Choroid plexus epithelial cell (primary cell): ENCODE measurements at regions not wholly inside any gene's neighbourhood (a gene's known extent, or its start where the extent isn't known, plus 50 kb on each side); places are given as distances from the start of the nearest gene placed in this dataset.

Experiments
- DNase-seq: peaks from one replicate; pipeline ENCODE4 v3.0.0-alpha.2; 2010; ENCODE audit warnings: low read depth
- H3K4me3 ChIP-seq: 2 replicates; pipeline ENCODE4 v1.5.1; 2011; ENCODE audit warnings: low read depth, mild to moderate bottlenecking, control low read depth, low read length, moderate library complexity
- TF ChIP-seq, protein P1 (sequence below): conservative IDR thresholded peaks from 2 replicates; pipeline ENCODE4 v1.5.1; 2011; ENCODE audit warnings: low read depth, mild to moderate bottlenecking, control low read depth, inconsistent platforms, low read length, moderate library complexity

DNA sequence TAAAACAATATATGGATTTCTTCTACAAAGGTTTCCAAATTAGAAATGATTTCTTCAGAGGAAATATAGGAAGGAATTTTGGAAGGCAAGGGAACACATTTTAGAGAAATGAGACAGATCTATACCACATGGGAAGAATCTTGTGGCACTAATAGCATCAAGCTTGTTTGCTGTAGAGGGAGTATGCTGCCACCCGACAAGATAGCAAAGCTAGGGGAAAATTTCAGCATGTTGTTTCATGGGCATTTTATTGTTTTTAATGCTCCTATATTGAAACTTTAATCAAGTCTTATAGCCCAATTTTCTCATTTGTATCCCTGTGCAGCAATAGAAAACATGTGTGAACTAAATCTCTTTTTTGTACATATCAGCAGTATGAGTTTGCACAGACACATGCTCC, 551.7 kb upstream of the INTU start:
- no peak overlapping the region for H3K4me3 ChIP-seq
- TF ChIP-seq, protein P1, sequence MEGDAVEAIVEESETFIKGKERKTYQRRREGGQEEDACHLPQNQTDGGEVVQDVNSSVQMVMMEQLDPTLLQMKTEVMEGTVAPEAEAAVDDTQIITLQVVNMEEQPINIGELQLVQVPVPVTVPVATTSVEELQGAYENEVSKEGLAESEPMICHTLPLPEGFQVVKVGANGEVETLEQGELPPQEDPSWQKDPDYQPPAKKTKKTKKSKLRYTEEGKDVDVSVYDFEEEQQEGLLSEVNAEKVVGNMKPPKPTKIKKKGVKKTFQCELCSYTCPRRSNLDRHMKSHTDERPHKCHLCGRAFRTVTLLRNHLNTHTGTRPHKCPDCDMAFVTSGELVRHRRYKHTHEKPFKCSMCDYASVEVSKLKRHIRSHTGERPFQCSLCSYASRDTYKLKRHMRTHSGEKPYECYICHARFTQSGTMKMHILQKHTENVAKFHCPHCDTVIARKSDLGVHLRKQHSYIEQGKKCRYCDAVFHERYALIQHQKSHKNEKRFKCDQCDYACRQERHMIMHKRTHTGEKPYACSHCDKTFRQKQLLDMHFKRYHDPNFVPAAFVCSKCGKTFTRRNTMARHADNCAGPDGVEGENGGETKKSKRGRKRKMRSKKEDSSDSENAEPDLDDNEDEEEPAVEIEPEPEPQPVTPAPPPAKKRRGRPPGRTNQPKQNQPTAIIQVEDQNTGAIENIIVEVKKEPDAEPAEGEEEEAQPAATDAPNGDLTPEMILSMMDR: no peak
- DNase-seq: no peak

DNA sequence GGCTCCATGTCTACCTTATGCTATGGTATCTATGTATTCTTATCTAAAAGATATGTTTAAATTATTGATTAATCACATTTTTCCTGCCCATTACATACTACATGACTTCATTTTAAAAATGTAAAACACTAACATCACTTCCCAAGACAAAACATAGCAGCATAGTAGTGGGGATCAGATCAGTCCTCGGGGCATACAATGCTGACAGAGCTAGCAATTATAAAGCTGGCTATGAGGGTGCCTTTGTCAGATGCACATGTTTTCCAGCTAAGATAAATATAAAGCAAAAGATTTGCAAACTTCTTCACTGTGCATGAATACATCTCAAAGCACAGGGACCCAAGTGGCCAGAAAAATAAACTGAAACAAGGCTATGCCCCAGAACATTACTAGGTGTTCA, 549.8 kb upstream of the INTU start:
- DNase-seq: no peak
- TF ChIP-seq, protein P1: no peak

DNA sequence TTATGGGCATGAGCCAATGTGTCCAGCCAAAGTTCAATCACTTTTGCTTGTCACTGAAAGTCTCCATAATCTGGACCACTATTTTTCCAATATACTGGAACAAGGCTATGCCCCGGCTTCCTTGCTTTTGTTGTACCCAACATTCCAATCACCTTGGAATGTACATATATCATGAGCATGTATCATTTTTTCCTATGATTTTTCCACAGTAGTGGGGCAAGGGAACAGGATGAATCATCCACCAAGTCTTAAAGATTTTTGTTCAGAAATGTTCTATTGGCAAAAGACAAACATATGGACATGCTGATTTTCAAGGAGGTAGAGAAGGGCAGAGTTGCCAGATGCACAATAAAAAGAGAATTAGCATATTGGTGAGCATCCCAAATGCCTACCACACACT, 548.1 kb upstream of the INTU start:
- no peak overlapping the region for H3K4me3 ChIP-seq
- TF ChIP-seq, protein P1: no peak
- no peak for DNase-seq

More for the DNA sequence above, 549.8 kb upstream of the INTU start:
- no peak overlapping the region for H3K4me3 ChIP-seq

DNA sequence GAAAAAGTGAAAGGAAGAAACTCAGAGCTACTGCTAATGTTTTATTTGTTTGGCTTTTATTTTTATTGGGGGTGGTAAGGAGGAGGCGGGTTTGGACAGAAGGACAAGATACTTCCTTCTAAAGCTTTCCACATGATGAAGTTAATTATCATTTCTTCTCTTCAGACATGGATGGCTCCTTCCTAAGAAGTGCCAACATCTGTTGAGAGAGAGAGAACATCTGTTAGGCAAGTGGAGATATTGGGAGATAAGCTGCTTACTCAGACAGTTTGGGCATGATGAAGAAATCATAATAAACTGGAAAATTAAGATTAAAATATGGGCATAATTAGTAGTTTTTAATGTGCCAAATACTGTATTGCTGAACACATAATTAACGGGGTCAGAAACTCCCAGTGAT, 535.7 kb upstream of the INTU start:
- TF ChIP-seq, protein P1: no peak
- H3K4me3 ChIP-seq: no peak overlapping the region
- no peak for DNase-seq

DNA sequence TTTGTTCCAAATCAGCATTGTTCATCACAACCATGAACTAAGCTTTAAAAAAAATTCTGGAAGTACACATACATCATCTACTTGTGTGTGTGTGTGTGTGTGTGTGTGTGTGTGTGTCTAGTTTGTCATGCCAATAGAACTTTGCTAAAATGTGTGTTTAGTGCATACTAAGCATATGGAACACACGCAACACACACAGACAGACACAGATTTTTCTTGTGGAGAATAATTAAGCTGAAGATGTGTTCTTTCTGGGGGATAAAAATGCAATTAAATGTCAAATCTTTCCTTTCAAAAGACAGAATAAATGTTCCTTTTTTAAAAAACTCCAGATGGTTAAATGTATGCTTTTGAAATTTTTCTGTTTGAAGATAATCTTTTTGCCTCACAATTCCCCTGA, 530.4 kb upstream of the INTU start:
- TF ChIP-seq, protein P1: no peak
- no peak overlapping the region for H3K4me3 ChIP-seq
- no peak for DNase-seq

DNA sequence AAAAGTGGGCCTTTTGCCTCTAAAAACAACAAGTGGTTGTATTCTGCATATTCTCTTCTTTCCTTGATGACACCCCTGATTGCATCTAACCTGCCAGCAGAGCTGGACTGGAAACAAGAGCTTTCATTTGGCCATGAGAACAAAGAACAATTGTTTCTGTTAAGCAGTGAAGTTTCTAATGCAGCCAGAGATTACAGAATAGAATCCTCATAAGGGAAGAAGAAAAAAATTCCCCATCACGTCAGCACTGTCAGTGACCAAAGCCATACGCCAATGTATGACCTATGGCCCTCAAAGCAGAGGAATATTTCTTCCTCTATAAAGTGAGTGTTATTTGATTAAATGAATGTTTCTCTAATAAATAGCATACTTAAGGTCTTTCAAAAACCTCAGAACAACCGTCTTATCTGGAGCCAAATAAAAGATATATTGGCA, 529.1 kb upstream of the INTU start:
- H3K4me3 ChIP-seq: no peak overlapping the region
- DNase-seq: no peak
- TF ChIP-seq, protein P1: no peak

DNA sequence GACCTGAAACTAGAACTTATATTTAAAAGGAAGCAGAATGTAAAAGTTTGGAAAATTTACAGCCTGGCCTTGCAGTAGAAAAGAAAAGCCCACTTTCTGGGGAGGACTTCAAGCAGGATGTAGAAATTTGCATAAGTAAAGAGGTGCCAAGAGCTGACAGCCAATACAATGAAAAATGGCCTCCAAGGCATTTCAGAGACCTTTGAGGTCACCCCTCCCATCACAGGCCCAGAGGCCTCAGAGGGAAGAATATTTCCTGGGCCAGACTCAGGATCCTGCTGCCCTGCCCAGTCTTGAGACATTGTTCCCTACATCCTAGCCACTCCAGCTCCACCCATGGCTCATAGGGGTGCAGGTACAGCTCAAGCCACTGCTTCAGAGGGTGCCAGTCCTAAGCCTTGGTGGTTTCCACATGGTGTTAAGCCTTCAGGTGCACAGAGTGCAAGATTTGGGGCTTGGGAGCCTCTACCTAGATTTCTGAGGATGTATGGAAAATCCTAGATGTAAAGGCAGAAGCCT, 518.9 kb upstream of the INTU start:
- H3K4me3 ChIP-seq: no peak overlapping the region
- TF ChIP-seq, protein P1: no peak
- no peak for DNase-seq
